ENCODE measurements at regions not wholly inside any gene's neighbourhood (a gene's known extent, or its start where the extent isn't known, plus 50 kb on each side); places are given as distances from the start of the nearest gene placed in this dataset.
"Not testable (repeated sequence)": the region's sequence is repeated elsewhere in the genome, so short reads cannot be mapped to it uniquely, and the experiment has no call there.

DNA sequence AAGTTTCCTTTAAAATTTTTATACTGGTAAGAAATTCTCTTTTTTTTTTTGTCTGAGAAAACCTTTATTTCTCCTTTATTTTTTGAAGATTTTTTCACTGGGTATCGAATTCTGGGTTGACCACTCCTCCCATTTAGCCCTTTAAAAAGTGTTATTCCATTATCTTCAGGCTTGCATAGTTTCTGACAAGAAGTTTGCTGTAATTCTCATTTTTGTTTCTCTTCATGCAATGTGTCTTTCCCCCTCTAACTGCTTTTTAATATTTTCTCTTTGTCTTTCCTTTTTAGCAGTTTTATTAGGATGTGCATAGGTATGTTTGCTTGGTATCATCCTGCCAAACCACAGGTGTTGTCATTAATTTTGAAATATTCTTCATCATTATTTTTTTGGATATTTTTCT lies 67.7 kb upstream of the GOT2 start:
- no peak for DNase-seq
- WGBS, 2 donors = 18 to 60% methylated on average over 1 of the region's 1 CpG
- Histone ChIP-seq H3K27me3 (no peaks in the 10 kb centered on the region), H3K36me3 (no peaks in the 10 kb centered on the region), H3K9me3 (peaks cover 2 to 4% (median 3%) of the 10 kb centered on the region in 4 donors), H3K4me3 (no peak overlapping the region), H3K27ac (no peak overlapping the region), H3K4me1 (no peaks in the 10 kb centered on the region)
- TF ChIP-seq POLR2AphosphoS5 (IDR thresholded peaks at IDR 0.05) (no peak), EP300 (IDR thresholded peaks at IDR 0.05) (no peak), POLR2A (IDR thresholded peaks at IDR 0.05) (no peak)
- TF ChIP-seq, protein P1, sequence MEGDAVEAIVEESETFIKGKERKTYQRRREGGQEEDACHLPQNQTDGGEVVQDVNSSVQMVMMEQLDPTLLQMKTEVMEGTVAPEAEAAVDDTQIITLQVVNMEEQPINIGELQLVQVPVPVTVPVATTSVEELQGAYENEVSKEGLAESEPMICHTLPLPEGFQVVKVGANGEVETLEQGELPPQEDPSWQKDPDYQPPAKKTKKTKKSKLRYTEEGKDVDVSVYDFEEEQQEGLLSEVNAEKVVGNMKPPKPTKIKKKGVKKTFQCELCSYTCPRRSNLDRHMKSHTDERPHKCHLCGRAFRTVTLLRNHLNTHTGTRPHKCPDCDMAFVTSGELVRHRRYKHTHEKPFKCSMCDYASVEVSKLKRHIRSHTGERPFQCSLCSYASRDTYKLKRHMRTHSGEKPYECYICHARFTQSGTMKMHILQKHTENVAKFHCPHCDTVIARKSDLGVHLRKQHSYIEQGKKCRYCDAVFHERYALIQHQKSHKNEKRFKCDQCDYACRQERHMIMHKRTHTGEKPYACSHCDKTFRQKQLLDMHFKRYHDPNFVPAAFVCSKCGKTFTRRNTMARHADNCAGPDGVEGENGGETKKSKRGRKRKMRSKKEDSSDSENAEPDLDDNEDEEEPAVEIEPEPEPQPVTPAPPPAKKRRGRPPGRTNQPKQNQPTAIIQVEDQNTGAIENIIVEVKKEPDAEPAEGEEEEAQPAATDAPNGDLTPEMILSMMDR (IDR thresholded peaks at IDR 0.05) = no peak
- intact Hi-C loops (cut with DNase I) = no loop called here

DNA sequence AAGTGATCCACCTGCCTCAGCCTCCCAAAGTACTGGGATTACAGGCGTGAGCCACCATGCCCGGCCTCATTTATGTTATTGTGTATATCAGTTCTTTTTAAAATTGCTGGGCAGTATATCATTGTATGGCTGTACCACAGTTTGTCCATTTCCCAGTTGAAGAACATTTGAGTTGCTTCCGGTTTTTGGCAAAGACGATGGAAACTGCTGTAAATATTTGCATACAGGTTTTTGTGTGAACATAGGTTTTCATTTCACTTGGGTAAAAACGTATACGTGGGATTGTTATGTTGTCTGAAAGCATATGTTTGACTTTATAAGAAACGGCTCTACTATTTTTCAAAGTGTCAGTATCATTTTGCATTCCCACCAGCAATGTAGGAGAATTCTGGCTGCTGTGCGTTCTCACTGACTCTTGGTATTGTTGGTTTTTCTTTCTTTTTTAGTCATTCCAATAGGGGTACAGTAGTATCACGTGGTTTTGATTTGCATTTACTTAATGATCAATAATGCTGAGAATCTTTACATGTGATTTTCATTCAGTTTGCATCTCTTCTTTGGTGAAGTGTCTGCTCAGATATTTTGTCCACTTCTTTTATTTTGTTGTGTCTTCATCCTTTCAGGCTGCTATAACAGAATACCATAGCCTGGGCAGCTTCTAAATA lies 63.2 kb upstream of the GOT2 start:
- no peak overlapping the region for H3K27ac ChIP-seq
- H3K9me3 ChIP-seq = peaks cover 0 to 4% (median under 1%) of the 10 kb centered on the region in 4 donors
- H3K27me3 ChIP-seq = no peaks in the 10 kb centered on the region
- 72 to 80% methylated on average over 9 of the region's 9 CpGs for WGBS, 2 donors
- no peak for DNase-seq
- H3K4me3 ChIP-seq = no peak overlapping the region
- H3K4me1 ChIP-seq = no peaks in the 10 kb centered on the region
- intact Hi-C loops (cut with DNase I) = no loop called here
- no peak for TF ChIP-seq POLR2AphosphoS5 (IDR thresholded peaks at IDR 0.05)
- H3K36me3 ChIP-seq = no peaks in the 10 kb centered on the region

DNA sequence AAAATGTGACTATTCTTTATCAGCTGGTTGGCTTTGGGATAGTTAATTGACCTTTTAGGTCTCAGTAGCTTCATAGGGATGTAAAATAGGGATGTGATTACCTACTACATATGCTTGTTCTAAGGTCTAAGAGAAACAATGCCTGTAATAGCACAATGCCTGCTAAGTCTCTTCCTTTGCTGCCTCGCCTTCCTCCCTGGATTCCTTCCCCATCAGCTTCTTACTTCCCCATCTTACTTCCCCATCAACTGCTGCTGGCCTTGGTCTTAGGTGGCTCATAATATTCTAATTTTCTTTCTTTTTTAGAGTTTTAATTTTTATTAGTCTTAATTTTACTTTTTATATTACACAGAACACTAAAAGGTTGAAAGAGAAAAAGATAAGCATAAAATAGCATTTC lies 59.2 kb upstream of the GOT2 start:
- no peaks in the 10 kb centered on the region for H3K36me3 ChIP-seq
- H3K27me3 ChIP-seq = no peaks in the 10 kb centered on the region
- WGBS, 2 donors = 60 to 63% methylated on average over 1 of the region's 1 CpG
- H3K4me3 ChIP-seq = no peak overlapping the region
- H3K27ac ChIP-seq = no peak overlapping the region
- intact Hi-C loops (cut with DNase I) = no loop called here
- H3K4me1 ChIP-seq = no peaks in the 10 kb centered on the region
- H3K9me3 ChIP-seq = no peaks in the 10 kb centered on the region
- DNase-seq = no peak
- TF ChIP-seq EP300 (IDR thresholded peaks at IDR 0.05) = no peak
- TF ChIP-seq, protein P1 (IDR thresholded peaks at IDR 0.05) = no peak

DNA sequence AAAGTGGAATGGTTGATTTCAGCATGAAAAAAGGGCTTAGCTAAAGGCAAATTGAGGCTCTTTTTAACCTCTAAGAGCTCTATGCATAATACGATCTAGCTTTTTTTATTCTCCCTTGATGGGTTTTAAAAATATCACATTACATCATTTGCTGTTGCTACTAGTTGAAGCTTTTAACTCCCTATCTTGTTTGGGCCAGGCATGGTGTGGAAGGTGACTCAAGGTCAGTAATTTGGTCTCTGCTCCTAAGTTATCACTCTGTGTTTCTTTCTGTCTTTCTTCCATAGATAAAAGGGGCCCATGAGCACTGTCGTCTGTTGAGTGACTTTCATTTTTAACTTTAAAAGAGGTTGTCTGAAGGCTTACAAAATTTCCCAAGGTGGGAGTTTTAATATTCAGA lies 58.1 kb upstream of the GOT2 start:
- H3K4me3 ChIP-seq = no peak overlapping the region
- 46 to 59% methylated on average over 2 of the region's 2 CpGs for WGBS, 2 donors
- H3K27me3 ChIP-seq = no peaks in the 10 kb centered on the region
- H3K9me3 ChIP-seq = no peaks in the 10 kb centered on the region
- TF ChIP-seq, protein P1 (IDR thresholded peaks at IDR 0.05) = no peak
- no peak for TF ChIP-seq EP300 (IDR thresholded peaks at IDR 0.05)
- TF ChIP-seq POLR2A (IDR thresholded peaks at IDR 0.05) = no peak
- TF ChIP-seq POLR2AphosphoS5 (IDR thresholded peaks at IDR 0.05) = no peak
- no peak overlapping the region for H3K27ac ChIP-seq
- H3K4me1 ChIP-seq = no peaks in the 10 kb centered on the region
- no peak for DNase-seq
- intact Hi-C loops (cut with DNase I) = no loop called here
- H3K36me3 ChIP-seq = no peaks in the 10 kb centered on the region

DNA sequence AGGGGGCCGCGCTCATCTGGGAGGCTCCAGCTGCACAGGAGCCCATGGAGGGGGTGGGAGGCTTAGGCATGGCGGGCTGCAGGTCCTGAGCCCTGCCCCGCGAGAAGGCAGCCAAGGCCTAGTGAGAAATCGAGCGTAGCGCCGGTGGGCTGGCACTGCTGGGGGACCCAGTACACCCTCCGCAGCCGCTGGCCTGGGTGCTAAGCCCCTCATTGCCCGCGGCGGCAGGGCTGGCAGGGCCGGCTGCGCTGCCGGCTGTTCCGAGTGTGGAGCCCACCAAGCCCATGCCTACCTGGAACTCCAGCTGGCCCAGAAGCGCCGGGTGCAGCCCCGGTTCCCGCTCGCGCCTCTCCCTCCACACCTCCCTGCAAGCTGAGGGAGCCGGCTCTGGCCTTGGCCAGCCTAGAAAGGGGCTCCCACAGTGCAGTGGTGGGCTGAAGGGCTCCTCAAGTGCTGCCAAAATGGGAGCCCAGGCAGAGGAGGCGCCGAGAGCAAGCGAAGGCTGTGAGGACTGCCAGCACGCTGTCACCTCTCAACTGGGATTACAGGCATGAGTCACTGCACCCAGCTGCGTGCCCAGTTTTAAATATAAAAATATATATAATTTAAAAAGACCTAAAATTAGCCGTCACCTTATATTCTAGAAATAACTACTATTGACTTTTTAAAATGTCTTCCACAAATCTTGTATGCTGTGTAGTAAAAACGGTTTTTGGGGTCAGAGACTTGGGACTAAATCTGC lies 56.9 kb upstream of the GOT2 start:
- H3K4me1 ChIP-seq; H3K4me3 ChIP-seq; H3K27ac ChIP-seq; H3K9me3 ChIP-seq; intact Hi-C loops (cut with DNase I); DNase-seq; H3K27me3 ChIP-seq; H3K36me3 ChIP-seq: not testable (repeated sequence)
- WGBS, 2 donors = 94 to 97% methylated on average over 32 of the region's 32 CpGs

DNA sequence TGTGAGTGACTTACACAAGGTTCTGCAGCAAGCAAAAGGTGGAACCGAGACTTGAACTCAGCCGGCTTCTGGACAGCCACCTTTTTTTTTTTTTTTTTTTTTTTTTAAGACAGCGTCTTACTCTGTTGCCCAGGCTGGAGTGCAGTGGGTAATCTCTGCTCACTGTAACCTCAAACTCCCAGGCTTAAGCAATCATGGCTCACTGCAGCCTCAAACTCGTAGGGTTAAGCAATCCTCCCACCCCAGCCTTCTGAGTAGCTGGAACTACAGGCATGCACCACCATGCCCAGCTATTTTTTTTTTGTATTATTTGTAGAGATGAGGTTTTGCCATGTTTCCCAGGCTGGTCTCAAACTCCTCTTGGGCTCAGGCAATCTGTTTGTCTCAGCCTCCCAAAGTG lies 55.2 kb upstream of the GOT2 start:
- H3K9me3 ChIP-seq = no peaks in the 10 kb centered on the region
- H3K36me3 ChIP-seq = no peaks in the 10 kb centered on the region
- DNase-seq = no peak
- H3K4me3 ChIP-seq = no peak overlapping the region
- TF ChIP-seq POLR2A (IDR thresholded peaks at IDR 0.05) = no peak
- no peak for TF ChIP-seq EP300 (IDR thresholded peaks at IDR 0.05)
- TF ChIP-seq, protein P1 (IDR thresholded peaks at IDR 0.05) = no peak
- no peak for TF ChIP-seq POLR2AphosphoS5 (IDR thresholded peaks at IDR 0.05)
- H3K4me1 ChIP-seq = no peaks in the 10 kb centered on the region
- intact Hi-C loops (cut with DNase I) = no loop called here
- 81 to 83% methylated on average over 4 of the region's 4 CpGs for WGBS, 2 donors
- no peak overlapping the region for H3K27ac ChIP-seq
- H3K27me3 ChIP-seq = no peaks in the 10 kb centered on the region
